LNCAP (cell line): ENCODE measurements at regions not wholly inside any gene's neighbourhood (a gene's known extent, or its start where the extent isn't known, plus 50 kb on each side); places are given as distances from the start of the nearest gene placed in this dataset.

Source experiments
- CTCF ChIP-seq: fragments of 450-650 bp; IDR thresholded peaks from 2 replicates; pipeline ENCODE4 v1.5.1; 2017; ENCODE audit warnings: mild to moderate bottlenecking

DNA sequence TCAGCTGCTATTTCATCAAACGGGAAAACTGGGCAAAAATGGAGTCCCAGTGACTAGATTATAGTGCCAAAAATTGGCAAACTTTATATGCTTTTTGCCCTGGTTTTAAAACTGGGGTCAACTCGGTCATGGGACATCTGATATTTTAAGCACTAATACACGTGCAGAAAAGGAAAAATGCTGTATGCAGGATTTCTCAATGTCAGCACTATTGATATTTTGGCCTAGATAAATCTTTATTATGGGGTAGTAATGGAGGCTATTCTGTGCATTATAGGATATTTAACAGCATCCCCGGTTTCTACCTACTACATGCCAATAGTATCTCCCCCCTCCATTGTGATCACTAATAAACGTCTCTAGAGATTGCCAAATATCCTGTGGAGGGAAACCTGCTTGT lies 870.9 kb upstream of the IGFBP7 start:
- TF ChIP-seq CTCF: no peak

DNA sequence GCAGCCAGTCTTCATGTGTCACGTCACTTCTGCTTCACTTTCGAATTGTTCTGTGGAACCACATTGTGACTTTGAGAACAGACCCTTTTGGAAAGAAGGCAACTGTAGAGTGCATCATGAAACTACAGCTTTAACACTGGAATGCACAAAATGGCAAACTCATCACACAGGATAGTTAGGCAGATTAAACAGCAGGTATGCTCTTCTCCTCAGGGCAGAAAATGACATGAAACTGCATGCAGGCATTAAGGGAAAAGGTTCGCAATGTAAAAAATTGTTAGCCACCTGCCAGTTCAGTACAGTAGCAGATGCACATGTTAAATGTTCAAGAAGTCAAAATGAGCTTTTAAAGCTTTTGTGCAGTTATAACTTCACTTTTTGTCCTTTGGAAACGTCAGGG lies 864.6 kb upstream of the IGFBP7 start:
- TF ChIP-seq CTCF: no peak

- no peak for TF ChIP-seq CTCF
Observed at GRCh38 chr4:57973819-57974218, 863.6 kb upstream of the IGFBP7 start.

- TF ChIP-seq CTCF: no peak
Observed at GRCh38 chr4:57971261-57971660, 861.1 kb upstream of the IGFBP7 start.

- no peak for TF ChIP-seq CTCF
Observed at GRCh38 chr4:57966987-57967760, 857.0 kb upstream of the IGFBP7 start.

DNA sequence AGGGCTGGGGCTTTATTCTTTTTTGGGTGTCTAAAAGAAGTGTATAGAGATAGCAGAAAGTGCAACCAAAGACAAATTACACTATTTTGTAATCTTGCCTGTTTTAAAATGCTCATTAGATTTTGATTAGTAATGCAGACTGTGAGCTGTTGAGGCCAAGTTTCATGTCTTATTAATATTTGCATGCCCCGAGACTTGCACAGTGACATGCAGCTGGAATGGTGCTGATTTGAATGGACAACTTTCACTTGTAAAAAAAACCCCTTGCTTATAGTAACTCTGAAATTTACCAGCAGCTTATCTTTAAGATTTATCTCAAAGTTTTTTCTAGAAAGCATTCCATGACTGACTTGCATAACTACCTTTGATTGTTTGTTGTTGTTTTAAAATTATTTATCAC lies 835.1 kb upstream of the IGFBP7 start:
- no peak for TF ChIP-seq CTCF

DNA sequence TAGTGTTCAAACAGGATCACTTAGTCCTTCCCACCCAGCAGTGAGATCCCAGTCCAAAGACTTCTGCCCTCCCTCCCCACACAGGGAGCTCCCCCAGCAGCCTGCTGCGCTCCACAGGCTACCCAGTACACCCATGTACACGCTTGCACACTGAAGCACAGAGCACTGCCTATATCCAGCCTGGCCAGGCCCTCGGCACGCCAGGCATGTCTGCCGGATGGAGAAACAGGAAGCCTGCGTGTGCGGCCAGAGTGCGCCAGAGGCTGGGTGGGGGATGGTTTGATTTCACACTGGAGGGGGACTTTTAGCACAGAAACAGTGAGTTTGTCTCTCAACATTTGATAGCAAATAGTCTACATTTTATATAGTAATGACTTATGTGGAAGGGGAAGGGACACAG lies 833.5 kb upstream of the IGFBP7 start:
- no peak for TF ChIP-seq CTCF

- TF ChIP-seq CTCF: no peak
Observed at GRCh38 chr4:57926311-57926710, 816.1 kb upstream of the IGFBP7 start.
